NT2/D1 (cell line): ENCODE measurements at regions not wholly inside any gene's neighbourhood (a gene's known extent, or its start where the extent isn't known, plus 50 kb on each side); places are given as distances from the start of the nearest gene placed in this dataset.

ENCODE experiments used
- DNase-seq: peaks from one replicate; pipeline ENCODE4 v3.0.0-alpha.2; 2011; ENCODE audit warnings: low read depth, low spot score
- H3K27me3 ChIP-seq: 2 replicates; pipeline ENCODE4 v1.6.0; 2011; ENCODE audit warnings: mild to moderate bottlenecking; ENCODE audit not compliant: insufficient read length, insufficient read depth
- H3K36me3 ChIP-seq: 2 replicates; pipeline ENCODE4 v1.6.1; 2011; ENCODE audit warnings: mild to moderate bottlenecking, low read length, mixed read lengths; ENCODE audit not compliant: insufficient read depth, insufficient read length
- H3K4me1 ChIP-seq: 2 replicates; pipeline ENCODE4 v1.5.1; 2011; ENCODE audit not compliant: insufficient read depth, insufficient read length
- H3K4me3 ChIP-seq: 2 replicates; pipeline ENCODE4 v1.5.1; 2011; ENCODE audit warnings: low read depth; ENCODE audit not compliant: insufficient read length
- H3K9ac ChIP-seq: 2 replicates; pipeline ENCODE4 v1.6.0; 2011; ENCODE audit warnings: low read depth; ENCODE audit not compliant: insufficient read length
- H3K9me3 ChIP-seq: 2 replicates; pipeline ENCODE4 v1.5.1; 2011; ENCODE audit warnings: mild to moderate bottlenecking, low read length; ENCODE audit not compliant: insufficient read depth
- SUZ12 ChIP-seq: IDR thresholded peaks from 2 replicates; pipeline ENCODE4 v1.6.1; 2011; ENCODE audit not compliant: insufficient read length, insufficient read depth; ENCODE audit errors: extremely low read depth
- YY1 ChIP-seq: IDR thresholded peaks from 2 replicates; pipeline ENCODE4 v1.6.1; 2011; ENCODE audit not compliant: insufficient read length, insufficient read depth
- ZNF274 ChIP-seq: IDR thresholded peaks from 2 replicates; pipeline ENCODE4 v1.6.1; 2011; ENCODE audit warnings: mild to moderate bottlenecking, low read depth, low read length

DNA sequence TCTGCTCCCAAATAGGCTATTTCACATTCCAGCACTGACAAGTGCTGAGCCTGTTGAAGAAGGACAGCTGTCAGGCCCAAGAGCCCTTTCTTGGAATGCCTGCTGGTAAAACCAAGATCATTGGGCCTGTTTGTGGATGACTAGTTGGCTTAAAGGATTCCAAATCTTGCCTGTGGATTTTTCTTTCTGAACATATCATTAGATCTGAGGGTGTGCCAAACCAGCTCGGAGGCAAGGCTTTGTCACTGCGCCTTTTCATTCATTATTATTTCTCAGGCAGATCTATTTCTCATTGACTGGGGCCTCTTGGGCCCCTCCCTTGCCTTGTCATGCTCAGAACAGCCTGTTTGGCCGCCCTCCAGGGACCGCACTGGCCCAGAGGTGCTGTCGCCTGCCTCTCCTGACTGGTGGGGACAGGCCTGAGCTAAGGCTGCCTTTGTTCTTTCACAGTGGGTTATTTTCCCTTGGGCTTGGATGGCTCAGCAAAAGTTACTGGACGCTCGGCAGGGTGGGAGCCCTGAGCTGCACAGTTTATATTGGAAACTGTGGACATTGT is 222.7 kb upstream of the SESN3 start:
- TF ChIP-seq ZNF274: no peak
- TF ChIP-seq YY1: no peak
- TF ChIP-seq SUZ12: no peak
- Histone ChIP-seq H3K9ac (no peak overlapping the region), H3K4me3 (no peak overlapping the region), H3K9me3 (no peaks in the 10 kb centered on the region), H3K36me3 (no peaks in the 10 kb centered on the region), H3K27me3 (no peaks in the 10 kb centered on the region), H3K4me1 (no peaks in the 10 kb centered on the region)
- DNase-seq: no peak

DNA sequence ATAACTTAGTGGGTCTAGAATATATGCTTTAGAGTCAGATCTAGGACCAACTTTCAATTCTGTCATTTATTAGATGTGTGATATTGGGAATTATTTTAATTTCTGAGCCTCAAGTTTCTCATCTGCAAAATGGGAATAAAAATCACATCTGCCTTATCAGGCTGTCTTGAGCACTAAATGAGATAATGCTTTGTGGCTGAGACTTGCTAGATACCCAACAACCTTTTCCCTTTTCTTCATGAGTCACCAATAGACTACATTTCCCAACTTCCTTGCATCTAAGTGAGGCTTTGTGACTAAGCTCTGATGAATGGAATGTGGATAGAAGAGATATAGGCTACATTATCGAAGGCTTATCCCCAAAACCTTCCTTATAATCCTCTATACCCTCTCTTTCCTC is 220.7 kb upstream of the SESN3 start:
- TF ChIP-seq YY1: no peak
- TF ChIP-seq ZNF274: no peak
- no peak for TF ChIP-seq SUZ12
- no peak overlapping the region for H3K9ac ChIP-seq
- DNase-seq: no peak
- H3K27me3 ChIP-seq: no peaks in the 10 kb centered on the region
- no peaks in the 10 kb centered on the region for H3K36me3 ChIP-seq
- H3K4me3 ChIP-seq: no peak overlapping the region
- no peaks in the 10 kb centered on the region for H3K4me1 ChIP-seq
- no peaks in the 10 kb centered on the region for H3K9me3 ChIP-seq

DNA sequence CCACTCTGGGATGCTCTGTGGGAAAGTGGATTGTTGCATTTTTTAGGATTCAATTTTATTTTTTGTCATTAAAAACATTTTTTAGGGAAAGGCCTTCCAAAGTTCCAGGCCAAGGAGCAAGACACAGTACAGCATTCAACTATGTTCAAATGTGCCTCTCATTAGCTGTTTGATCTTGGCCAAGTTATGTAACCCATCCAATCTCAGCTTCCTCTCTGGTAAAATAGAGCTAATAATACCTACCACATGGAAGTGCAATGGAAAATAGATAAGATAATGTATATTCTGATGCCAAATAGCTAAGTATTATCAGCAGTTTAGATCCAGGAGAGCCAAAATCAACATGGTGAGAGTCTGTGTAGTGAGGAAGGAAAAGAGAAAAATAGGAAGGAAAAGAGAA is 220.3 kb upstream of the SESN3 start:
- no peak overlapping the region for H3K4me3 ChIP-seq
- no peaks in the 10 kb centered on the region for H3K9me3 ChIP-seq
- DNase-seq: no peak
- H3K9ac ChIP-seq: no peak overlapping the region
- no peaks in the 10 kb centered on the region for H3K27me3 ChIP-seq
- no peaks in the 10 kb centered on the region for H3K36me3 ChIP-seq
- H3K4me1 ChIP-seq: no peaks in the 10 kb centered on the region
- TF ChIP-seq YY1 (no peak), SUZ12 (no peak), ZNF274 (no peak)

DNA sequence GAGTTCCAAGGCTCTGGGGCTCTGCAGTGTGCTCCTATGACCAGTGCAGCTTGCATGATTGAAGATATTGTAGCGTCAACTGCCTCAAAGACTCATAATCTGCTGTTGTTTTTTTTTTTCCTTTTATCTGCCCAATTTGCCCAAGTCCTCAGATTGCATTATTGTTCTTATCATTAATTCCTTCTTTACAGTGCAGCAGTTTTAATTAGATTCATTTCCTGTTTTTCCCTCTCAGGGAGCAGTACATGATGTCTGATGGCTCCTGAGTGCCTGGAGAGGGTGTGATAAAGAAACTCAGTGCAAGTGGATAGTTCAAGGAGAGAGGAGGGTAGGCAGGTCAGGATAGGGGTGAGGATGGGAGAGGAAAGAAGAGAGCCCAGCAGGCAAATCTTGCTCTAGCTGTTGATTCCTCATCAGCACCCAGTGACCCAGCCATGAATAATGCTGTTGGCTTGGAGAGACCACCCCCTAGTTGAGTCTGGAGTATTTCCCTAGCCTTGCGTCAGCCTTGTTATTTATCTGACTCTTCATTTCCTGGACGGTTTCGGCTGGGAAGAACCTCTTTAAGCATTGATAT is 219.6 kb upstream of the SESN3 start:
- no peaks in the 10 kb centered on the region for H3K36me3 ChIP-seq
- DNase-seq: no peak
- no peaks in the 10 kb centered on the region for H3K9me3 ChIP-seq
- TF ChIP-seq YY1 (no peak), SUZ12 (no peak), ZNF274 (no peak)
- H3K4me1 ChIP-seq: no peaks in the 10 kb centered on the region
- H3K9ac ChIP-seq: no peak overlapping the region
- no peak overlapping the region for H3K4me3 ChIP-seq
- no peaks in the 10 kb centered on the region for H3K27me3 ChIP-seq

DNA sequence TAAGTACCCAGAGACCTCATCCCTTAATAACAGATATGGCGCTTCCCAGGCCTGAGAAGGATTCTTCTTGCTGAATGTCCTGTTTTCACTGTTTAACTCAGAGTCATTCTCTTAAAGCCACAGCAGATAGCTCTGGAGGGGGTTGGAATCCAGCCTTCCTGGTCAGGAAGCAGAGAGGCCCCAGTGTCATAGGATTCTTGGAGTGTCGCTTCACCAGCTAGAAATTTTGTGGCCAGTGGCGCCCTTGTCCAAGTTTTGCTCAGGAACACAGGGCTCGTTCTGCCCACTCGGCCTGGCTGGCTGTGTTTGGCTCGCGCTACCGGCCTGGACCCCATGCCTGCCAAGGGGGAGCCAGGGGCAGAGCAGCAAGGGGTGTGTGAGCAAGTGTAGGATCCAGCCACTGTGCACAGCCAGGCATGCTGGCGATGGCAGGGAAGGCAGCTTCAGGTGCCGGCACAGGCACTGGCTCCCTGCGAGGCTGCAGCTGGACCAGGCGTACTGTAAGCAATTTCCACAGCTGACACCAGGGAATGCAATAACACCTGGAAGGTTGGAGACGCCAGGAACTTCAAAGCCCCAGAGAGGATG is 214.8 kb upstream of the SESN3 start:
- no peak overlapping the region for H3K4me3 ChIP-seq
- no peaks in the 10 kb centered on the region for H3K9me3 ChIP-seq
- no peak overlapping the region for H3K9ac ChIP-seq
- TF ChIP-seq YY1 (no peak), ZNF274 (no peak), SUZ12 (no peak)
- no peak for DNase-seq
- no peaks in the 10 kb centered on the region for H3K36me3 ChIP-seq
- H3K27me3 ChIP-seq: no peaks in the 10 kb centered on the region
- no peaks in the 10 kb centered on the region for H3K4me1 ChIP-seq

DNA sequence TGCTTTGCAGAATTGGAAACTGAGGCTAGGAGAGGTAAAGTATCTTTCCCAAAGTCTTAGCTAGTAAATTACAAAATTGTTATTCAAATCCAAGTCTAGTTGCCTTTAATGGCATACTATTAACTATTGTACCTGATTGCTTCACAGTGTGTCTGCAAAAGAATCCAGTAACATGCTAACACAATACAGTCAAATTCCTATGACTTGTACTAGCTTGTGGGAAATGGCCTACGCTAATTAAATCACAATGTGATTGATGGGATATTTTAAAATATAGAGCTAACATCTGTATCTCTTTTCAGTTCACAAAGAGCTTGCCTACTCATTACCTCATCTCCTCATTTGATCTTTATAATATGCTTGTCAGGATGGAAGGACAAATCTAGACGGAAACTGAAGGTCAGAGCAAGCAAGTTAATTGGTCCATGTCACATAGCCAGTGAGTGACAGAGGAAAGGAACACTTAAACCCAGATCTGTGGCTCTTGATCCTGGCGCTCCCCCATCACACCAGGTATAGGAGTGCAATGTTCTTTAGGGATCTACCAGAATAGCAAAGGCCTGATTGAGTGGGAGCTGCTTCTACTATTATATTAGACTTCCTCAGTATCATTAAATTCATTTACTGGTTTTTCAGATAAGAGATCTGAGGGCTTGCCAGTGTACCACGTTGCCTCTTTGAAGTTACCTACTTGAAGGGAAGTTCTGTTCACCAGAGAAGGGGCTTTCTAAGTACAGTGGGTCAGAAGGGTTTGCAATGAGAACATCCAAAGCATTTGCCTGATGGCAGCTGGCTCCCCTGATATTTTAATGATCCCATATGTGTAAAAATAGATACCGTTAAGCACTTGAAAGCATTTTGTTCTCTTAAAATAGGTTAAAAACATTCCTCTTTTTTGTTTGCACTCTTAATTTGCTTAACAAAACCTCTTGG is 213.6 kb upstream of the SESN3 start:
- Histone ChIP-seq H3K36me3 (no peaks in the 10 kb centered on the region), H3K27me3 (no peaks in the 10 kb centered on the region), H3K9me3 (no peaks in the 10 kb centered on the region), H3K4me3 (no peak overlapping the region), H3K4me1 (no peaks in the 10 kb centered on the region), H3K9ac (no peak overlapping the region)
- no peak for DNase-seq
- TF ChIP-seq SUZ12 (no peak), YY1 (no peak), ZNF274 (no peak)

DNA sequence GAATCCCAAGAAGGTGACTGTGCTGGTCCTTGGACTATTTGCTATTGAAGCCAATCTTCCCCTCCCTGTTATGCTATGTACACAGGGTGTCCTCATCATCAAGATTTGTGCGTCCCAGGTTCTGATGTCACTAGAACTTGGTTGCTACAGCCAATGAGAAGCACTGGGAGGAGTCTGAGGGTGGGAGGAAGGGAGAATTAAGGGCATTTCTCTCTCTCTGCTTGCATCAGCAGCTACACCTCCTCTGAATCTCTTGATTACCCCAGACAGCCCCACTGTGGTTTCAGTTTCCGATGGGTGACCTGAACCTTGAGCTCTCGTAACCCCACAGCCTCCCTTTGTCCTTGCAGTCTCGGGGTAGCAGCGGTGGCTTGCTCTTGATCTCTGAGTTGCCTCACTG is 212.4 kb upstream of the SESN3 start:
- DNase-seq: no peak
- Histone ChIP-seq H3K36me3 (no peaks in the 10 kb centered on the region), H3K9me3 (no peaks in the 10 kb centered on the region), H3K27me3 (no peaks in the 10 kb centered on the region), H3K4me3 (no peak overlapping the region), H3K9ac (no peak overlapping the region), H3K4me1 (no peaks in the 10 kb centered on the region)
- TF ChIP-seq YY1 (no peak), SUZ12 (no peak), ZNF274 (no peak)
